ENCODE measurements at regions not wholly inside any gene's neighbourhood (a gene's known extent, or its start where the extent isn't known, plus 50 kb on each side); places are given as distances from the start of the nearest gene placed in this dataset.

DNA sequence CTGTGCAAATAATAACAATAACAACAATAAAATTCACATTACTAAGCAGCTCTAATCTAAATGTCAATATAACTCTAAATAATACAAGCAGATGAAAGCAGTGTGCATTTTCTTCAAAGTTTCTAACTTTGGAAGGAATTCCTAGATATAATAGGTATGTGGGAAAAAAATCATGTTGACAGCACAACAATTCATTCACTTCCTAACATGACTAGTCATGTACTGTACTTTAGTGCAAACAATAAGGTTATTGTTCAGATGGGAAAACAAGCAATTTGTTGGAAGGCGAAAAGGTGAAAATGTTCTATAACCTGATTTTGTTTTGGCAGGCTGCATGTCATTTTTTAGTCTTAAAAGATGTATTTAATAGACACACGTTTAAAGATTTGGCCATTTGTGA lies 484.3 kb upstream of the JAG1 start (continued):
- TF ChIP-seq, protein P1, sequence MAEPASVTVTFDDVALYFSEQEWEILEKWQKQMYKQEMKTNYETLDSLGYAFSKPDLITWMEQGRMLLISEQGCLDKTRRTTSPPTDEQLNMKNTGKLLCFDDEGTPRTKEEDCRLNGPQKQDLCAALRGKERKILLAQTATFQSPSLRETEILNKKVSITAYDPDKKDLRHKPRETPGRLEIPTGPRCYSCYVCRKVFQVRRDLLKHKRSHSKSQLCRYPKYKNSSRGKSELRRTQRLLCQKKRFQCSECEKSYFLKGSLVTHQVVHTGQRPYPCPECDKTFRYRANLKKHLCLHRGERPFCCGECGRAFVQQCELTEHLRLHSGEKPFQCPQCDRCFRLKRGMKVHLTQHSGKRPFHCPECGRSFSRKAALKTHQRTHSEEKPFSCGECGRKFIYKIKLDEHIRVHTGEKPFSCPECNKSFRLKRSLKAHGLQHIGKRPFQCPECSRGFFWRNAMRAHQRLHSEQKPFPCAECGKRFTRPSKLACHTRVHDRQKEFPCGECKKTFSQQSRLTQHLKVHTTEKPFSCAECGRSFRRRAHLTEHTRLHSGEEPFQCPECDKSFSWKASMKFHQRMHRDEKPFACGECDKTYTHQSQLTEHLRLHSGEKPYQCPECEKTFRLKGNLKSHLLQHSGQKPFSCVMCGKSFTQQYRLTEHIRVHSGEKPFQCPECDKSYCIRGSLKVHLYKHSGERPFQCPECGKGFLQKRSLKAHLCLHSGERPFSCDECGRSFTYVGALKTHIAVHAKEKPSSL (CRISPR knock-in tag; conservative IDR thresholded peaks at IDR 0.05) = no peak
- no peak for TF ChIP-seq ZNF232 (CRISPR knock-in tag; IDR thresholded peaks at IDR 0.05)
- TF ChIP-seq, protein P2, sequence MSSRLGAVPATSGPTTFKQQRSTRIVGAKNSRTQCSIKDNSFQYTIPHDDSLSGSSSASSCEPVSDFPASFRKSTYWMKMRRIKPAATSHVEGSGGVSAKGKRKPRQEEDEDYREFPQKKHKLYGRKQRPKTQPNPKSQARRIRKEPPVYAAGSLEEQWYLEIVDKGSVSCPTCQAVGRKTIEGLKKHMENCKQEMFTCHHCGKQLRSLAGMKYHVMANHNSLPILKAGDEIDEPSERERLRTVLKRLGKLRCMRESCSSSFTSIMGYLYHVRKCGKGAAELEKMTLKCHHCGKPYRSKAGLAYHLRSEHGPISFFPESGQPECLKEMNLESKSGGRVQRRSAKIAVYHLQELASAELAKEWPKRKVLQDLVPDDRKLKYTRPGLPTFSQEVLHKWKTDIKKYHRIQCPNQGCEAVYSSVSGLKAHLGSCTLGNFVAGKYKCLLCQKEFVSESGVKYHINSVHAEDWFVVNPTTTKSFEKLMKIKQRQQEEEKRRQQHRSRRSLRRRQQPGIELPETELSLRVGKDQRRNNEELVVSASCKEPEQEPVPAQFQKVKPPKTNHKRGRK (CRISPR knock-in tag; IDR thresholded peaks at IDR 0.05; ENCODE audit: borderline replicate concordance) = no peak
- TF ChIP-seq, protein P3, sequence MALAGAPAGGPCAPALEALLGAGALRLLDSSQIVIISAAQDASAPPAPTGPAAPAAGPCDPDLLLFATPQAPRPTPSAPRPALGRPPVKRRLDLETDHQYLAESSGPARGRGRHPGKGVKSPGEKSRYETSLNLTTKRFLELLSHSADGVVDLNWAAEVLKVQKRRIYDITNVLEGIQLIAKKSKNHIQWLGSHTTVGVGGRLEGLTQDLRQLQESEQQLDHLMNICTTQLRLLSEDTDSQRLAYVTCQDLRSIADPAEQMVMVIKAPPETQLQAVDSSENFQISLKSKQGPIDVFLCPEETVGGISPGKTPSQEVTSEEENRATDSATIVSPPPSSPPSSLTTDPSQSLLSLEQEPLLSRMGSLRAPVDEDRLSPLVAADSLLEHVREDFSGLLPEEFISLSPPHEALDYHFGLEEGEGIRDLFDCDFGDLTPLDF (CRISPR knock-in tag; IDR thresholded peaks at IDR 0.05) = no peak

DNA sequence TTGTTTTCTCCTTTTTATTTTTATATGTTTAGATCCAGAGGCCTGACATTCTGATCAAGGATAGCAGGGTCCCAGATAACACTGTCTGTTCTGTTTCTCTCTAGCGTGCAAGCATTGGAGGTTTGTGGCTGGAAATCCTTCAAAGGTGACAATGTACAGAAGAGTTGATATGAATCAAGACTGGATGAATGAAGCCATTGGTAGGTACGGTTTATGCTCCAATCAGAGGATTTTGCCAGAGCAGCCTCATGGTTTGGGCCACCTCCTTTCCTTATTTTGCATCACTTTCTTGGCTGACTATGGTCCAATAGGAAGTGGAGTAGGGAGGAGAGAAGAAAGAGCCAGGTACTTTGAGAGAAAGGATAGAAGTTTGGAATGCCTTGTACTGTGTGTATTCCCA lies 484.8 kb upstream of the JAG1 start:
- H3K27ac Mint-ChIP-seq = no peak overlapping the region
- POLR2A ChIA-PET = no interaction called here
- no peaks in the 10 kb centered on the region for H3K9me3 Mint-ChIP-seq
- CTCF ChIA-PET = no interaction called here
- H3K4me3 Mint-ChIP-seq = no peak overlapping the region
- no peaks in the 10 kb centered on the region for H3K27me3 Mint-ChIP-seq (ENCODE audit: low read depth)
- H3K36me3 Mint-ChIP-seq = no peaks in the 10 kb centered on the region
- no peak for TF ChIP-seq JUN (CRISPR knock-in tag; IDR thresholded peaks at IDR 0.05)
- TF ChIP-seq, protein P4, sequence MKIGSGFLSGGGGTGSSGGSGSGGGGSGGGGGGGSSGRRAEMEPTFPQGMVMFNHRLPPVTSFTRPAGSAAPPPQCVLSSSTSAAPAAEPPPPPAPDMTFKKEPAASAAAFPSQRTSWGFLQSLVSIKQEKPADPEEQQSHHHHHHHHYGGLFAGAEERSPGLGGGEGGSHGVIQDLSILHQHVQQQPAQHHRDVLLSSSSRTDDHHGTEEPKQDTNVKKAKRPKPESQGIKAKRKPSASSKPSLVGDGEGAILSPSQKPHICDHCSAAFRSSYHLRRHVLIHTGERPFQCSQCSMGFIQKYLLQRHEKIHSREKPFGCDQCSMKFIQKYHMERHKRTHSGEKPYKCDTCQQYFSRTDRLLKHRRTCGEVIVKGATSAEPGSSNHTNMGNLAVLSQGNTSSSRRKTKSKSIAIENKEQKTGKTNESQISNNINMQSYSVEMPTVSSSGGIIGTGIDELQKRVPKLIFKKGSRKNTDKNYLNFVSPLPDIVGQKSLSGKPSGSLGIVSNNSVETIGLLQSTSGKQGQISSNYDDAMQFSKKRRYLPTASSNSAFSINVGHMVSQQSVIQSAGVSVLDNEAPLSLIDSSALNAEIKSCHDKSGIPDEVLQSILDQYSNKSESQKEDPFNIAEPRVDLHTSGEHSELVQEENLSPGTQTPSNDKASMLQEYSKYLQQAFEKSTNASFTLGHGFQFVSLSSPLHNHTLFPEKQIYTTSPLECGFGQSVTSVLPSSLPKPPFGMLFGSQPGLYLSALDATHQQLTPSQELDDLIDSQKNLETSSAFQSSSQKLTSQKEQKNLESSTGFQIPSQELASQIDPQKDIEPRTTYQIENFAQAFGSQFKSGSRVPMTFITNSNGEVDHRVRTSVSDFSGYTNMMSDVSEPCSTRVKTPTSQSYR (CRISPR knock-in tag; IDR thresholded peaks at IDR 0.05) = no peak
- no peak for ATAC-seq
- no peak for DNase-seq (ENCODE audit: low spot score)
- no peaks in the 10 kb centered on the region for H3K4me1 Mint-ChIP-seq

DNA sequence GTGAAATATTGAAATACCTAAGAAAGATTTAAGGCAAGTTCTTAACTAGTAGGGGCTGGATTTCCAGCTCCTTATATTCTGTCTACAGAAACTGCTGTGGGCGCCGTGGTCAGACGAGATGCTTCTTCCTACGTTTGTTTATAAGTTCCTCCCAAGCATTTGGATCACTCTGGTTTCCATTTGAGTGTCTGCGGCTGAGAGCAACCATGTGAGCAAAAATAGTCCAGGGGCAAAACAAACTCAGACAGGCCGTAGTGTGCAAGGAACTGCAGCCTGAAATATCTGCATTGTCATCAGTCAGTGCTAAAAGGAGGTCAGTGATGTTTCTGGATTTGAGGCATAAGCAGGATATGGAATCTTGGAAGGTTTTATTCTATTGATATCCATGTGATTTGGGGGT lies 485.9 kb upstream of the JAG1 start:
- Mint-ChIP-seq H3K36me3 (no peaks in the 10 kb centered on the region), H3K27me3 (ENCODE audit: low read depth) (no peaks in the 10 kb centered on the region), H3K27ac (no peak overlapping the region), H3K9me3 (no peaks in the 10 kb centered on the region), H3K4me3 (no peak overlapping the region), H3K4me1 (no peaks in the 10 kb centered on the region)
- ChIA-PET POLR2A (no interaction called here), CTCF (no interaction called here)
- DNase-seq (ENCODE audit: low spot score) (no peak), ATAC-seq (no peak)
- no peak for TF ChIP-seq ZNF121 (CRISPR knock-in tag; IDR thresholded peaks at IDR 0.05)
- TF ChIP-seq ZNF317 (CRISPR knock-in tag; IDR thresholded peaks at IDR 0.05; ENCODE audit: borderline replicate concordance, low read depth) = no peak
- TF ChIP-seq NFATC4 (CRISPR knock-in tag; IDR thresholded peaks at IDR 0.05) = no peak
- TF ChIP-seq, protein P5, sequence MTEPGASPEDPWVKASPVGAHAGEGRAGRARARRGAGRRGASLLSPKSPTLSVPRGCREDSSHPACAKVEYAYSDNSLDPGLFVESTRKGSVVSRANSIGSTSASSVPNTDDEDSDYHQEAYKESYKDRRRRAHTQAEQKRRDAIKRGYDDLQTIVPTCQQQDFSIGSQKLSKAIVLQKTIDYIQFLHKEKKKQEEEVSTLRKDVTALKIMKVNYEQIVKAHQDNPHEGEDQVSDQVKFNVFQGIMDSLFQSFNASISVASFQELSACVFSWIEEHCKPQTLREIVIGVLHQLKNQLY (CRISPR knock-in tag; IDR thresholded peaks at IDR 0.05) = no peak
- TF ChIP-seq, protein P6, sequence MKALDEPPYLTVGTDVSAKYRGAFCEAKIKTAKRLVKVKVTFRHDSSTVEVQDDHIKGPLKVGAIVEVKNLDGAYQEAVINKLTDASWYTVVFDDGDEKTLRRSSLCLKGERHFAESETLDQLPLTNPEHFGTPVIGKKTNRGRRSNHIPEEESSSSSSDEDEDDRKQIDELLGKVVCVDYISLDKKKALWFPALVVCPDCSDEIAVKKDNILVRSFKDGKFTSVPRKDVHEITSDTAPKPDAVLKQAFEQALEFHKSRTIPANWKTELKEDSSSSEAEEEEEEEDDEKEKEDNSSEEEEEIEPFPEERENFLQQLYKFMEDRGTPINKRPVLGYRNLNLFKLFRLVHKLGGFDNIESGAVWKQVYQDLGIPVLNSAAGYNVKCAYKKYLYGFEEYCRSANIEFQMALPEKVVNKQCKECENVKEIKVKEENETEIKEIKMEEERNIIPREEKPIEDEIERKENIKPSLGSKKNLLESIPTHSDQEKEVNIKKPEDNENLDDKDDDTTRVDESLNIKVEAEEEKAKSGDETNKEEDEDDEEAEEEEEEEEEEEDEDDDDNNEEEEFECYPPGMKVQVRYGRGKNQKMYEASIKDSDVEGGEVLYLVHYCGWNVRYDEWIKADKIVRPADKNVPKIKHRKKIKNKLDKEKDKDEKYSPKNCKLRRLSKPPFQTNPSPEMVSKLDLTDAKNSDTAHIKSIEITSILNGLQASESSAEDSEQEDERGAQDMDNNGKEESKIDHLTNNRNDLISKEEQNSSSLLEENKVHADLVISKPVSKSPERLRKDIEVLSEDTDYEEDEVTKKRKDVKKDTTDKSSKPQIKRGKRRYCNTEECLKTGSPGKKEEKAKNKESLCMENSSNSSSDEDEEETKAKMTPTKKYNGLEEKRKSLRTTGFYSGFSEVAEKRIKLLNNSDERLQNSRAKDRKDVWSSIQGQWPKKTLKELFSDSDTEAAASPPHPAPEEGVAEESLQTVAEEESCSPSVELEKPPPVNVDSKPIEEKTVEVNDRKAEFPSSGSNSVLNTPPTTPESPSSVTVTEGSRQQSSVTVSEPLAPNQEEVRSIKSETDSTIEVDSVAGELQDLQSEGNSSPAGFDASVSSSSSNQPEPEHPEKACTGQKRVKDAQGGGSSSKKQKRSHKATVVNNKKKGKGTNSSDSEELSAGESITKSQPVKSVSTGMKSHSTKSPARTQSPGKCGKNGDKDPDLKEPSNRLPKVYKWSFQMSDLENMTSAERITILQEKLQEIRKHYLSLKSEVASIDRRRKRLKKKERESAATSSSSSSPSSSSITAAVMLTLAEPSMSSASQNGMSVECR (CRISPR knock-in tag; IDR thresholded peaks at IDR 0.05; ENCODE audit: borderline replicate concordance) = no peak
- TF ChIP-seq, protein P7, sequence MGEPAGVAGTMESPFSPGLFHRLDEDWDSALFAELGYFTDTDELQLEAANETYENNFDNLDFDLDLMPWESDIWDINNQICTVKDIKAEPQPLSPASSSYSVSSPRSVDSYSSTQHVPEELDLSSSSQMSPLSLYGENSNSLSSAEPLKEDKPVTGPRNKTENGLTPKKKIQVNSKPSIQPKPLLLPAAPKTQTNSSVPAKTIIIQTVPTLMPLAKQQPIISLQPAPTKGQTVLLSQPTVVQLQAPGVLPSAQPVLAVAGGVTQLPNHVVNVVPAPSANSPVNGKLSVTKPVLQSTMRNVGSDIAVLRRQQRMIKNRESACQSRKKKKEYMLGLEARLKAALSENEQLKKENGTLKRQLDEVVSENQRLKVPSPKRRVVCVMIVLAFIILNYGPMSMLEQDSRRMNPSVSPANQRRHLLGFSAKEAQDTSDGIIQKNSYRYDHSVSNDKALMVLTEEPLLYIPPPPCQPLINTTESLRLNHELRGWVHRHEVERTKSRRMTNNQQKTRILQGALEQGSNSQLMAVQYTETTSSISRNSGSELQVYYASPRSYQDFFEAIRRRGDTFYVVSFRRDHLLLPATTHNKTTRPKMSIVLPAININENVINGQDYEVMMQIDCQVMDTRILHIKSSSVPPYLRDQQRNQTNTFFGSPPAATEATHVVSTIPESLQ (CRISPR knock-in tag; IDR thresholded peaks at IDR 0.05) = no peak
- no peak for TF ChIP-seq KAT7 (CRISPR knock-in tag; IDR thresholded peaks at IDR 0.05; ENCODE audit: borderline replicate concordance)
- TF ChIP-seq, protein P2 (CRISPR knock-in tag; IDR thresholded peaks at IDR 0.05; ENCODE audit: borderline replicate concordance) = no peak
- TF ChIP-seq ZNF671 (CRISPR knock-in tag; IDR thresholded peaks at IDR 0.05) = no peak
- no peak for TF ChIP-seq RELA (CRISPR knock-in tag; IDR thresholded peaks at IDR 0.05; ENCODE audit: borderline replicate concordance)
